Osteocyte (in vitro differentiated cells): ENCODE measurements at regions not wholly inside any gene's neighbourhood (a gene's known extent, or its start where the extent isn't known, plus 50 kb on each side); places are given as distances from the start of the nearest gene placed in this dataset.

Experiments used
- DNase-seq: peaks from one replicate; pipeline ENCODE4 v3.0.0; 2021; ENCODE audit warnings: mixed read lengths; ENCODE audit not compliant: unreplicated experiment; ENCODE audit errors: extremely low spot score
- H3K27ac Mint-ChIP-seq: one replicate; pipeline ENCODE4 v1.8.0; 2021; ENCODE audit warnings: mild to moderate bottlenecking, mixed read lengths; ENCODE audit not compliant: unreplicated experiment
- H3K27me3 Mint-ChIP-seq: one replicate; pipeline ENCODE4 v1.8.0; 2021; ENCODE audit warnings: mixed read lengths; ENCODE audit not compliant: unreplicated experiment
- H3K36me3 Mint-ChIP-seq: one replicate; pipeline ENCODE4 v1.8.0; 2021; ENCODE audit warnings: mixed read lengths; ENCODE audit not compliant: unreplicated experiment
- H3K4me1 Mint-ChIP-seq: one replicate; pipeline ENCODE4 v1.8.0; 2021; ENCODE audit warnings: mixed read lengths; ENCODE audit not compliant: unreplicated experiment
- H3K4me3 Mint-ChIP-seq: one replicate; pipeline ENCODE4 v1.8.0; 2021; ENCODE audit warnings: mild to moderate bottlenecking, moderate library complexity, mixed read lengths; ENCODE audit not compliant: unreplicated experiment
- H3K9me3 Mint-ChIP-seq: one replicate; pipeline ENCODE4 v1.8.0; 2021; ENCODE audit warnings: mixed read lengths; ENCODE audit not compliant: unreplicated experiment
- TF ChIP-seq, protein P1 (sequence below): fragments of 200-600 bp; sonication (generic); IDR thresholded peaks from 2 replicates; pipeline ENCODE4 v1.5.0; 2021; ENCODE audit warnings: antibody characterized with exemption, mild to moderate bottlenecking, moderate library complexity

DNA sequence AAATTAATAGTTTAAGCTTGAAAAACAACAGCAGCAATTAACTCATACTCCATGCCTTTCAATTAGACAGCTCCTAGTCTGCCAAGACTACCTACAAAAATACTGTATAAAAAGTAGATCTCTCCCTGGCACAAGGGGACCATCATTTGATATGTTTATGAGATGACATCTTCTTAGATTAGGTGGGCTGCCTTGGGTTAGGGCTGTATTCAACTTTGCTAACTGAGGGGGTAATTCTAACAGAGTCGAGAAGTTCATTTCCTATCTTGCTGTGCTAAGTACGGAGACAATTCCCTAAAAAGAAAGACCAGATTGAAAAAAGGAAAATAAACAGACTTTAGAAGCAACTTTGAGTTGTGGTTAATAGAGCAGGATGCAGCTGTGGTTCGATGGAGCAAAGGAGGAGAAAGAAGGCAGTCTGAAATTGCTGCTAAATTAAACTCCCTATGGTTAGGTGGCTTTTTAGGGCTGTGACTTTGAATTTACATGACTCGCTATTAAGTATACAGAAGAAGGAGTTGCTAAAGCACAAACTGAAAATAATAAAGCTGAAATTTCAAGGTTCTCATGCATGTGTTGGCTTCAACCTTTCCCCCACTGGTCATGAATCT, 75.4 kb downstream of the CDC7 start:
- TF ChIP-seq, protein P1, sequence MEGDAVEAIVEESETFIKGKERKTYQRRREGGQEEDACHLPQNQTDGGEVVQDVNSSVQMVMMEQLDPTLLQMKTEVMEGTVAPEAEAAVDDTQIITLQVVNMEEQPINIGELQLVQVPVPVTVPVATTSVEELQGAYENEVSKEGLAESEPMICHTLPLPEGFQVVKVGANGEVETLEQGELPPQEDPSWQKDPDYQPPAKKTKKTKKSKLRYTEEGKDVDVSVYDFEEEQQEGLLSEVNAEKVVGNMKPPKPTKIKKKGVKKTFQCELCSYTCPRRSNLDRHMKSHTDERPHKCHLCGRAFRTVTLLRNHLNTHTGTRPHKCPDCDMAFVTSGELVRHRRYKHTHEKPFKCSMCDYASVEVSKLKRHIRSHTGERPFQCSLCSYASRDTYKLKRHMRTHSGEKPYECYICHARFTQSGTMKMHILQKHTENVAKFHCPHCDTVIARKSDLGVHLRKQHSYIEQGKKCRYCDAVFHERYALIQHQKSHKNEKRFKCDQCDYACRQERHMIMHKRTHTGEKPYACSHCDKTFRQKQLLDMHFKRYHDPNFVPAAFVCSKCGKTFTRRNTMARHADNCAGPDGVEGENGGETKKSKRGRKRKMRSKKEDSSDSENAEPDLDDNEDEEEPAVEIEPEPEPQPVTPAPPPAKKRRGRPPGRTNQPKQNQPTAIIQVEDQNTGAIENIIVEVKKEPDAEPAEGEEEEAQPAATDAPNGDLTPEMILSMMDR: no peak
- Mint-ChIP-seq H3K27ac (no peak overlapping the region), H3K27me3 (no peaks in the 10 kb centered on the region), H3K4me3 (no peak overlapping the region), H3K36me3 (no peaks in the 10 kb centered on the region), H3K9me3 (no peaks in the 10 kb centered on the region), H3K4me1 (peaks cover 35% of the 10 kb centered on the region)
- DNase-seq: no peak

DNA sequence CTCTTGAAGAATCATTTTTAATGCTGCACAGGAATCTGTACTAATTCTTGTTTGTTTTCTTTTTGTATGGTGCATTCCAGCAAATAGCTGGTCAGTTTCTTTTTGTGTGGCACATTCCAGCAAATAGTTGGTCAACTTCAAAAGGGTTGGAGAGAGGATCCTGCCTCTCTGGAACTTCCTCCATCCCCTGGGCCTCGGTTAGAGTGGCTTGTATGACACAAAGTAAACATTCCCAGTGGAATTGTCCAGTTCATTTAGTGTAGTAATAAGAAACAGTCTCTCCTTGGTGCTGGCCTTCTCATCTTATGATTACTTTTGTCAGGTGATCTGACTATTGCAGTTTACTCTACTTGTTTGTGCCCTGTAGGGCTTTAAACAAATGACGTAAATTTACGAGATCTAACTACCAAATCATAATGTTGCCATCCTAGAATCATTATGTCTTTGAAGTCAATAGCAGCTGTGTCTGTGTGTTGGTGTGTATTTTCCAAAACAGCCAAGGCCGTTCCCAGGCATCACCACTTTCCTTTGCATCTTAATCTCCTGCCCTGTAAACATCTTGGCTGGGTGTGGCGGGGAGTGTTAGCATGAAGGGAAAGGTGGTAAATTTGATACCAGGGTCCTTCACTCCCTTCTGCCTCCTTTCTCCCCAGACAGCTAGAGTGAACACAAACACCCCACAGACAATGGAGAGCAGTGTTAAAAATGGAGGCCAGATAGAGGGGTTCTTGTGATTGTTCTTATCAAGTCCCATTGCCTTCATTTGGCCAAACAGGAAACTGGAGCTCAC, 77.9 kb downstream of the CDC7 start:
- peaks cover 44% of the 10 kb centered on the region for H3K4me1 Mint-ChIP-seq
- no peak overlapping the region for H3K27ac Mint-ChIP-seq
- H3K27me3 Mint-ChIP-seq: no peaks in the 10 kb centered on the region
- no peaks in the 10 kb centered on the region for H3K9me3 Mint-ChIP-seq
- H3K36me3 Mint-ChIP-seq: no peaks in the 10 kb centered on the region
- no peak for DNase-seq
- H3K4me3 Mint-ChIP-seq: no peak overlapping the region
- TF ChIP-seq, protein P1: no peak

DNA sequence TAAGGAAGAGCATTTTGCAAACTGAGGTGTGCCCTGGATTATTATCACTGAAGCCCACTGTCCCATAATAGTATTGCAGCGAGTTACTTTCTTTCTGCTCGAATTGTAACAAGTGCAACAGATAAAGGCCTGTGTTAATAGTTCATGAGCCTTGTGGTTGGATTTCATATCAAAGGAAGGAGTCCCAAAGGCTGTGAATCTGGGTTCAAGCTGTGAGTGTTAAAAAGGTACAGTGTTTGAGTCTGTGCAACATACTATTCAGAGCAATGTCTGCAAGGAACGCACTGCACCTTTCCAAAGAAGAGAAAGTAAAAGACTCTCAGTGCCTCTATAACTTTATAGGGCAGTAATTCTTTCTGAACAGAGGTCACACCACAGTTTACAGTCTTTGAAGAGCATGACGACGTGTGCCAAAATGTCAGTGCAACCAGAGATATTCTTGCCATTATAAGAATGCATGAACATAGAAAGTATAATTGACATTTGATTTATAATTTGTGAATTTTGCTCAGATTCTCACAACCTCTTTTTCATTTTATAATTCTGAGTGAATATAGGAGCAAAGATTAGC, 79.1 kb downstream of the CDC7 start:
- no peak overlapping the region for H3K27ac Mint-ChIP-seq

DNA sequence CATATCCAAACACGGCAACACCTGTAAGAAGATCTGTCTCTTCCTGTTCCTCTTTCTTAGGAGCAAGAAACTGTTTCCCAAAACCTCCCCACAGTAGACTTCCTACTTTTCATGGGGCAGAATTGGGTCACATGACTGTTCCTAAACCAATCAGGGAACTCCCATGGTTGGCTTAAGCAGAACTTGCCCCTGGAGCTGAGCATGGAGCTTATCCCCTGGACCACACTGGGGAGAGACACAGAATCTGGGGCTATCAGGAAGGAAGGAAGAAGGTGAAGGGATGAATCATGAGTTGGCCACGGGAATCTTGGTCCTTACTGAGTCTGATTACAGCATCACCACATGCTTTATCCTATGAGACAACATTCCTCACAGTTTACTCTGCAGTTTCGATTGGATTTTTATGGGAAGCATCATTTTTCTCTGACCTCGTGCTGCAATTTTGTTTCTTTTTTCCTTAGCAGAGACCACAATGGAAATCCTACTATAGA, 81.8 kb downstream of the CDC7 start:
- Mint-ChIP-seq H3K4me1 (peaks cover 28% of the 10 kb centered on the region), H3K36me3 (no peaks in the 10 kb centered on the region), H3K27me3 (no peaks in the 10 kb centered on the region), H3K4me3 (no peak overlapping the region), H3K27ac (peak overlapping the region; percentile 23), H3K9me3 (no peaks in the 10 kb centered on the region)
- DNase-seq: no peak
- TF ChIP-seq, protein P1: no peak

More for the DNA sequence above, 79.1 kb downstream of the CDC7 start:
- Mint-ChIP-seq H3K9me3 (no peaks in the 10 kb centered on the region), H3K4me3 (no peak overlapping the region), H3K27me3 (no peaks in the 10 kb centered on the region), H3K36me3 (no peaks in the 10 kb centered on the region), H3K4me1 (peaks cover 42% of the 10 kb centered on the region)
- TF ChIP-seq, protein P1: no peak
- DNase-seq: no peak

DNA sequence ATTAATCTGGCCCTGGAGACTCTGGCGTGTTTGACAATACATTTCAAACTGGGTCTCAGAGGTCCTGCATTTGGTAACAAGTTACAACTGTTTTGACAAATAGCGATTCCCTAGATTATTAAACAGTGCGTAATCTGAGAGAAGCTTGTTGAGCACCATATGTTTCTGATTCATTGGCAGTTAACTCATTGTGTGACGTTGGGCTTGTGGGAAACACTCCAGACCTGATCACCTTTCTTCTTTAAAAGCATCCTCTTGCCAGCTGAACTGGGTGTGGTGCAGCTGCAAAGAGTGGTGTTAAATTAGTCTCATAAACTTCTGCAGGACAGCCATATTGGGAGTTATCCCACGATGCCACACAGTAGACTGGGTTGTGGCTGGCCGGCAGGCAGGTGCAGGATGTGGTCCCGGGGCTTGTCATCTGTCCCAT, 82.7 kb downstream of the CDC7 start:
- Mint-ChIP-seq H3K4me3 (no peak overlapping the region), H3K4me1 (peaks cover 21% of the 10 kb centered on the region), H3K9me3 (no peaks in the 10 kb centered on the region), H3K27me3 (no peaks in the 10 kb centered on the region), H3K36me3 (no peaks in the 10 kb centered on the region), H3K27ac (no peak overlapping the region)
- DNase-seq: no peak
- TF ChIP-seq, protein P1: no peak
